Middle frontal gyrus (tissue), 1 donor: ENCODE measurements at regions not wholly inside any gene's neighbourhood (a gene's known extent, or its start where the extent isn't known, plus 50 kb on each side); places are given as distances from the start of the nearest gene placed in this dataset.
"Not testable (repeated sequence)": the region's sequence is repeated elsewhere in the genome, so short reads cannot be mapped to it uniquely, and the experiment has no call there.

Experiments used
- DNase-seq: peaks from one replicate; pipeline ENCODE4 v3.0.0-alpha.2; 2015; ENCODE audit warnings: low spot score; ENCODE audit errors: extremely low spot score

DNA sequence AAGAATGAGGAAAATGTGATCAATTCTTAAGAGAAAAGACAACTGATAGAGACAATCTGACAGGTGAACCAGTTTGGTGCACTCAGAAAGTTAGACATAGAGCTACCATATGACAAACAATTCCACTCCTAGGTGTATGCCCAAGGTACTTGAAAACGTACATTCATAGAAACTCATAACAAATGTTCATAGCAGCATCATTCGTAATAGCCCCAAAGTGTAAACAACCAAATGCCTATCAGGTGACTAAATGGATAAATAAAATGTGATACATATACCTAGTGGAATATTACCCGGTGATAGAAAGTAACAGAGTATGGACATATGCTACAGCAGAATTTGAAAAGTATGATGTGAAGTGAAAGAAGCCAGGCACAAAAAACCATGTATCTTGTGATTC is 149.3 kb upstream of the TRIB2 start:
- no peak for DNase-seq

DNA sequence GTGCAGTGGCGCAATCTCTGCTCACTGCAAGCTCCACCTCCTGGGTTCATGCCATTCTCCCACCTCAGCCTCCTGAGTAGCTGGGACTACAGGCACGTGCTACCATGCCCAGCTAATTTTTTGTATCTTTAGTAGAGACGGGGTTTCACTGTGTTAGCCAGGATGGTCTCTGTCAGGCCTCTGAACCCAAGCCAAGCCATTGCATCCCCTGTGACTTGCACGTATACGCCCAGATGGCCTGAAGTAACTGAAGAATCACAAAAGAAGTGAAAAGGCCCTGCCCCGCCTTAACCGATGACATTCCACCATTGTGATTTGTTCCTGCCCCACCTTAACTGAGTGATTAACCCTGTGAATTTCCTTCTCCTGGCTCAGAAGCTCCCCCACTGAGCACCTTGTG is 147.2 kb upstream of the TRIB2 start:
- DNase-seq: not testable (repeated sequence)

DNA sequence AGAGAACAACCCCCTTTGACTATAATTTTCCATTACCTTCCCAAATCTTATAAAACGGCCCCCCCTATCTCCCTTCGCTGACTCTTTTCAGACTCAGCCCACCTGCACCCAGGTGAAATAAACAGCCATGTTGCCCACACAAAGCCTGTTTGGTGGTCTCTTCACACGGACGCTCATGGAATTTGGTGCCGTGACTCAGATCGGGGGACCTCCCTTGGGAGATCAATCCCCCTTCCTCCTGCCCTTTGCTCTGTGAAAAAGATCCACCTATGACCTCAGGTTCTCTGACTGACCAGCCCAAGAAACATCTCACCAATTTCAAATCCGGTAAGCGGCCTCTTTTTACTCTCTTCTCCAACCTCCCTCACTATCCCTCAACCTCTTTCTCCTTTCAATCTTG is 146.8 kb upstream of the TRIB2 start:
- not testable (repeated sequence) for DNase-seq

DNA sequence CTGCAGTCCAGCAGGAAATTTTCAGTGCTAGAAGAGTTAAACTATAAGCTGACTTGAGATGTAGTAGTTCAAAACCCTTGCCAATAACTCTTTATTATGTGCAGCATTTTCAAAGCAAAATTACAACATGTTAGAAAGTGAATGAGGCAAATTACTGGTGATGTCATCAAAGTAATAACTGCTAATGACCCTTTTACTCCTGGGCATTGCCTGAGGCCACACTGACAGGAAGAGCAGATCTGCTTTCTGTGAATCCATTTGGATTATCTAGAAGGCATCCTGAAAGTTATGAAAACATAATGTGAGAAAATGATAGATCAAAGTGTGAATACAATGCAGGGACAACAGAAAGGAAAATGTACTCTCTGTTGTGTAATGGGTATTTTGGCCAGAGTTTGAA is 139.6 kb upstream of the TRIB2 start:
- no peak for DNase-seq

DNA sequence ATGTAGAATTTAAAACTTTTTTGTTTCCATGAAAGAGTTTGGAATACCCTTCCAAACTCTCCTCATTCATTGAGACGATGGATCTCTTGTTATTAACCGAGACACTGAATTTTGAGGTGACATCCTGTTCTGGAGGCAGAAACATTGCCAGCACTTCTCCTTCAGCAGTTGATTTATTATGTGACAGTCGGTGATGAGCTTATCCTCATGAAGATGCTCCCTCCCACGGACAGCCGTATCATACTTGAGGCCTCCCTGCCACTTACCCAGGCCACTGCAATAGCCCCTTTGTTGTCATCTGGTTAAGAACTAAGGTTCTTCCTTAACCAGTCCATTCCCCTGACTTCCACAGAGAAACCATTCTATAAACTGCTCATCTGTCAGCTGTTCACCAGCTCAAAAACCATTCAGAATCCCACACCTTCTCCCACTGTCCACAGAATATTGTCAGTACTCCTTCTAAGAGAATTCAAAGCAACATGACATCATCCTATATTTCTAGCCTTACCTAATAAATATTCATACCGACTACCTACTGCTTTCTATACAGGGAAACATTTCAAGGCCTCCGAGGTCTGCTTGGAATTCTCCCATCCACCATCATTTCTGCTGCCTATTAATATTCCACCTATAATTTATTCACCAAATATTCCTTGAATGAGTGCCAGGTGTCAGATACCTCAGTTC is 139.0 kb upstream of the TRIB2 start:
- DNase-seq: no peak

DNA sequence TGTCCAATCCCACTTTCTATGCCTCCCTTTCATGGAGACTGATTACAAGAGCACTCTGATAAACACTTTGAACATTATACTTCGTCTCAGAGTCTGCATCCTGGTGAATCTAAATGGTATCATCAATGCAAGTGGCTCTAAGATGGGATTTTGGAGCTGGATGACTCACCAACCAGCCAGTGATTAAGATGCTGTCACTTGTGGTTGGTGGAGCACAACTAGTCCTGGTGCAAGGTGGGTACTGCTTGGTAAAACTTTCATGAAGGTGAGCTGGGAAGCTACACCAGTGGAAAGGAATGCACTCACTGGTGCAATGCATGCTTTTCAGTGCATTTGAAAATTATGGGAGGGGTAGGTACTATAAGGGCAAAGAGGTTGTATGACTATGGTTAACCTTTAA is 137.7 kb upstream of the TRIB2 start:
- DNase-seq: no peak

DNA sequence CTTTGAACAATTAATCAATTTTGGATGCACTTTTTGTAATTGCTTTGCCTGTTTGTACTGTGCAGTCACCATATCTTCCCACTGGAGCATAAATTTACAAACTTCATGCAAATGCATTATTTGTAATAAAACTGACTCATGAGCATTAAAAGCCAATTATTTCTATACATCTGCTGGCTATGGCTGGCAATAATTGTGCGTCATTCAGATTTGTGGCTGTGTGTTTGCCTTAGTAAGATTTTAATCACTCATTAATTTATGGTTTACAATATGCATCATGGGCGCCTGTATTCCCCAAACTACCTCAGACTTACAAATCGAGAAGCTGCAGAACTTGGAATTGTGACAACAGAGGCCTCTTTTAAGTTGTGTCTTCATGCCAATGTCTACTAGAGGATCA is 132.4 kb upstream of the TRIB2 start:
- no peak for DNase-seq

DNA sequence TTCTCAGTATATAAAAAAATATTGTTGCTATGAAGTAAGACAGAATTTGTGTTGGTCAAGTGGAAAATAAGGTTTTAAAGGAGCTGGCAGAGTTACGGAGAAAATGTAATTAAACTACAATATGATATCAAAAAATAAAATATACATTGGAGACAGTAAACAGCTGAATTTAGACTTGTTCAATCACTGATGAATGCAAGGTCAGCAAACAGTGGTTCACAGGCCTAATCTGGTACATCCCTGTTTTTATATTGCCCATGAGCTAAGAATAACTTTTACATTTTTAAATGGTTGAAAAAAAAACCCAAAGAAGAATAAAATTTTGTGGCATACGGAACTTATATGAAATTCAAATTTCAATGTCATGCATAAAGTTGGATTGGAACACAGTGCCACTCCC is 131.0 kb upstream of the TRIB2 start:
- no peak for DNase-seq

DNA sequence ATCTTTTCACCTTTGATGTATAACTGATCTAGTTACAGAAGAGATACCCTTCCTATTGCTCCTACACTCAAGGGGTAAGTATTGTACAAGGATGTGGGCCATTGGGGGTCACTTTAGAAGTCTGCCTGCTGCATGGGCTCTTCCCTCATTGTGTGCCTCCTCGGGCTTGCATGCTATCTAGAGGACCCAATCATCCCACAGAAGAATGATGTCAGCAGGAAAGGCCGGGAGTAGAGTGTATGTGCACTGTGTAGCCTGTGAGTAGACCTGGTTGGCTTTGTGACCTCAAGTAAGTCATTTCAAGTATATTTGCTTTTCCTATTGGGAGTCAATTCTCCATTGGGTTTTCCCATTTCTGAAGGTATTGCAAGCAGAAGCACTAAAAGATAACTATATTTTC is 129.5 kb upstream of the TRIB2 start:
- no peak for DNase-seq

DNA sequence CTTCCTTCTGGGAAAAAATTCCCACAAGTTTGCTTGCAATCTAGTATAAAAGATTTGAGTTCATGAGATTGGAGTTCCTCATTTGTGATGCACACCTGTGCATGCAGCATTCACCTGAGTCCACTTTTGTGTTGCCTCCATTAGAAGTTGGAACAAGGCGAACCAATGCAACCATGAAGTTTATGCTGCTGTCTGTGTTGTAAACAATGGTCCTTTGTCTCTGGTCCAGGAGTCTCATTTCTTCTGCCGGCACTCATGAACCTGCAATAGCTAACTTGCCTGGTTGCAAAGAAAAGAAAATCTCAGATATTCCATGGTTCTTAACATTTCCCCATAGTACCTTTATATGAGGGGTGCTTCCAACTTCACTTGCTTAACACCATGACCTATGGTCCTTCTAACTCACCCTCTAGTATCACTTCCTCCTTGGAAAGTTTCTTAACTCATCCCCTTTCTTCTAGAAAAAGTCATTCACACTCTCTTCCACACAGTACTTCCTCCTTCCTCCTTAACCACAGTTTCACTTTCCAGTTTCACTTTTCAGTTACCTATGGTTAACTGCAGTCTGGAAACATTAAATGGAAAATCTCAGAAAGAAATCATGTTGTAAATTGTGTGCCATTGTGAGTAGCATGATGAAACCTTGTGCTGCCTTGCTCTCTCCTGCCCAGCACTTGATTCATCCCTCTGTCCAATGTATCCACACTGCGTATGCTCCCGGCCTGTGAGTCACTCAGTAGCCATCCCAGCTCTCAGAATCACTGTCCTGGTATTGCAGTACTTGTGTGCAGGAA is 128.8 kb upstream of the TRIB2 start:
- DNase-seq: no peak

DNA sequence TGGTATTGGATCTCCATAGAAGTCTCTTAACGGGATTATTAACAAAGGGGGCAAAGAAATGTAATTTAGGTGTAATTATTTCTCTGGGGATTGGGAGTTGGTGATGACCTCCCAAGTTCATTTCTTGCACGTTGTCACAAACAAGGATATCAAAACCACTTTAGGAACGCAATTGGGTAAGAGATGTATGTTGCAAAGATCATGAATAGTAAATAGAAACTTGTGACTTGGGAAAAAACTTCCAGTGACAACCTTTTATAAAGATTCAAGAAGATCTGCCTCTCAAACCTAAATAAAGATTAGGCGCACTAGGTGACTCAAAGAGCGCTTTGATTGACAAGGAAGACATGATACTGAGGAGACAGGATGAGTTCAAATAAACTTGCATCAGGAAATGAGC is 127.8 kb upstream of the TRIB2 start:
- DNase-seq: no peak

DNA sequence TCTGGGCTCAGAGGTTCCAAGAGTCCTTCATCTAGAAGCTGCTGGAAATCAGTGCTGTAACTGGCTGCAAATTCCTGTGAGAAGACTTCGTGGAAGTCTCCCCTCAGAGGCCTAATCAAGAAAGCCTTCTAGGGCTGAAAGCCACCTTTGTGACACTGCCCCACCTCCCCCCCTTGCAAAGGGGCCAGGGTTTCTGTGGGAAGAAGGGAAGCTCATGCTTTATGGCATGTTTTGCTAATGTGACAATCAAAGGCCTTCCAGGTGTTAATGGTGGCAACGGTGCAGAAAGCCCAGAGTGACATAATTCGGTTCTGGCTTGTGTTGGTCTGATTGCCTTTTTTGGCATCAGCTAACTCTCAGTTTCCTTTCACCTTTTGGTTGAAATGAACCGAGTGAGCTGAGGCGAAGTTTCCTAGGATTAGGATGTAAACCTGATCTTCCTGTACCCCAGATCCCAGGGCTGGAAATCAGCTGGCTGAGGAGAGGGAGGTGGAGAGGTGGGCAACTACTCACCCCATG is 126.9 kb upstream of the TRIB2 start:
- DNase-seq: no peak

DNA sequence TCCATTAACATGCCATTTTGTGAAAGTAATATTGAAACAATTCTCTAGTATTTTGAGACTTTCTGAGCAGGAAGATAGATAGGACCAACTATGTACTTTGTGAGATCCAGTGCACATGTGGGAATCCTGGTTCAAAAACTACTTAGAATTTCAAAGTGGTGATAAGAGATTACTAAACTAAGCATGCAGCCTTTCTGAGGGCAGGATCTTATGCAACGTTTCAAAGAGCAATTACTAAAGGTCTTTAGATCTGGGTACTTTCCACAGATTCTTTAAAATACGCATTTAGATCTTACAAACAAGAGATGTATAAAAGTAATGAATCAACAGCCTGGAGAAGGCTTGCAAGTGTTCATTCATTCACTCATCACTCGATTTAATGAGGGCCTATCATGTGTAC is 124.4 kb upstream of the TRIB2 start:
- no peak for DNase-seq

DNA sequence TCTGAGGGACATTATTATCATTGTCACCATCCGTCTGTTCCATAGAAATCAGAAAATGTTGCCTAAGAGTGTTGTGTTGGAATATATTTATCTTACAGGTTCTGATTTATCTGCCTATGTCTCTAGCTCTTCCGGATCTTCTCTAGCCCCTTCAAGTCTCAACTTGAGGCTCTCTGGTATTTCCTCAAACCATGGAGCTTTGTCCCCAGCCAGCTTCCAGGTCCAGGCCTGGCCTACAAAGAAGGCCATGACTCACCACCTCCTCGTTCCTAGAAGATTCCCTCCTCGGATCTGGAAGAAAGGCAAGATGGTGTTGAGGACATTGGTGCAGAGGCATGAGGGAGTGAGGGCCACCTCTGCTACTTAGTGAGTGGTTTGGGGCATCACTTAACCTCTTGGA is 122.1 kb upstream of the TRIB2 start:
- no peak for DNase-seq

DNA sequence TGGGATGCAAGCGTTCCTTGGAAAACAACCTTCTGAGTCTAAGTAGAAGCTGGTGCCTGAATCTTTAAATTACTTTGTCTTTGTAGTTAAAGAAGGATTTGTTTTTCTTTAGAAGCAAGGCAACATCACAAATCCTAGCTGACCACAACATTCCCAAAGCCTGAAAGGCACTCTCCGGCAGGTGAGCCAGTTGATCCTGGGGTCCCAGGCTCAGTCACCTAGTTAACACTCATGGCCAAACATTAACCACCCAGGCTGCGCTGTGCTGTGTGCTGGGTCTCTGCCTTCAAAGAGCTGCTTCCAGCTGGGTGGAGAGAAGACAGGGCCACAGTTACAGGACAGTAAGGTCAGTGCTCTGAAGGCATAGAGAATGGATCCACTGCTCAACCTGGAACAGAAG is 120.0 kb upstream of the TRIB2 start:
- DNase-seq: no peak

DNA sequence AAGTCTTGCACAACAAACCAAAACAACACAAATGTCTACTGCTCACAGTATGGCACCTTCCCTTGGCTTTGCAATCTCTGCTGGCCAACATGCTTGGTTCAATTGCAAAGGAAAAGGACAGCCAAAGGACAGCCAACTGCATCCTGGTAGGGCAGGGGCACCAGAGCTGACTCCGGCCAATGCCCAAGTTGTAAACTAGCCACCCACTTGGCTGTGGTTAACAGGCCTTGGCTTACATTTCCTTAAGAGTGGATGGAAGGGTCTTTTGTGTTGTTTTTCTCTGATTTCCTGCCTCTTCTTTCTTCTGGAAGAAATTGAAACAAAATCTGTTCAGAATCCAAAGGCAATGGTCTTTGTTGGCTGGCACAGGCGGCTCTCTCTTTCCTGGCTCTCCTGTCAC is 119.1 kb upstream of the TRIB2 start:
- DNase-seq: no peak

DNA sequence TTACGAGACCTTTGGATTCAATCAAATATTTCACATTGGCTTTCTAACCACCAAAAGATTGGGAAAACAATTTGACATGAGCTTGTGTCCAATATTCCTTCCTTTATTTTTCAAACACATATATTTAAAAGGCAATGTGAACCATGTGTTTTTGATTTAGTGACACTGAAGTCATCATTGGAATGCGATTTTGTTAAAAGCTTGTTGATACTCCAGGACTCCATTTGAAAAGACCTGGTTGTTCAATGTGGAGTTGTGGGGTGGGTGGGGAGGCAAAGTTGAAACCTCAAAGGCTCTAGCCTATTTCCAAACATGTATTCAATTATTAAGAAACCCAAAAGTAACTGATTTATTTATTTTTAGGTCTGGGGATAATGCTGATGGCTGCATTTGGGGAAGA is 114.1 kb upstream of the TRIB2 start:
- no peak for DNase-seq

DNA sequence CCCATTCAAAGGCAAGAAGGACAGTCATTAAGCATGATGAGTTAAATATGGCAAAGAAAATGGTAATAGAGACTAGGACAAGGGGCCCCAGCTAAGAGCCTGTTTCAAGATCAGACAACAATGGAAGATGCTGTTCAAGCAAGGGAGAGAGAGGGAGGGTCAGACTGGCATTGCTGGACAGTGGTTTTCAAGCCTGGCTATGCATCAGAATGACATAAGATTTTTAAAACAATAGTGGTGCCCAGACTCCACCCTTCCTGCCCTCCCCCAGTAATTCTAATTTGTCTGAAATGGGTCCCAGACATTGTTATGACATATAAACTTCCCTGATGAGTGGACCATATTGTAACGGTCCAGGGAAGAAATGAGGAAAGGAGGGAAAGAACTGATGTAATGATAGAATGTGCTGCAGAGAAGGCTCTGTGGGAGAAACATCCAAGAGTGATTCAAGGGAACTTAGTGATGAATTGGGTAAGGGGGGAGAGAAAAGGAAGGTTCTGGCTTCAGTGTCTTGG is 112.9 kb upstream of the TRIB2 start:
- DNase-seq: no peak

DNA sequence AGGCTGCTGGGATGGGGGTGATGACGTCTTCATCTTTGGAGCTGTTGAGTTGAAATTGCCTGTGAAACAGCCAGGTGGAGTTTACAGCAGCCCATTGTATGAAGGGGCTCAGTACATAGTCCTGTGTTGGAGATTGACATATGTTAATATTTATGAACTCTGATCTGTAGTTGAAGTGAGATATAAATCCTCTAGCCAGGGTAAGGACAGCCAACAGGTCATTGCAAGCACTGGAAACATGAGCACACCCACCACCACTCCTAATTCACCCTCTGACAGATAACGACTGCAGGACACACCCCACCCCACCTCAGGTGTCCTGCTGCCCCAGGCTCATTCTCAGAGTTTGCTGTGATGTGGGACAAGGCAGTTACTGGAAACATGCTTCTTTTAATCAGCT is 112.4 kb upstream of the TRIB2 start:
- DNase-seq: no peak

DNA sequence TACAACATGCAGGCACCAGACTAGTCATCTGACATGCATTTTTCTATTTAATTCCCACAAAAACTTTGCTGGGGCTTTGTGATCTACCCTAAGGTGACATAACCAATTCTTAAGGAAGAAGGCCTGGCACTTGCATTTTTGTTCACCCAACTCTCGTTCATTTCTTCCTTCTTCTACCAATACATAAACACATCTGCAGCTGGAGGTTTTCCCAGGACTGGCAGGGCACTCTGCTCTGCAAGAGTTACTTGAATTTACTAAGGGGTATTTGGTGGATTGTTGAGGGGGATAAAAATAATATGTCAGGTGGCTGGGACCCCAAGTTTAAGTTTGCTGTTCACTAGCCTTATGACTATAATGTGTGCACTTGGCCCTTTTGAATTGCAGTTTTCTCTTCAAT is 111.4 kb upstream of the TRIB2 start:
- no peak for DNase-seq

DNA sequence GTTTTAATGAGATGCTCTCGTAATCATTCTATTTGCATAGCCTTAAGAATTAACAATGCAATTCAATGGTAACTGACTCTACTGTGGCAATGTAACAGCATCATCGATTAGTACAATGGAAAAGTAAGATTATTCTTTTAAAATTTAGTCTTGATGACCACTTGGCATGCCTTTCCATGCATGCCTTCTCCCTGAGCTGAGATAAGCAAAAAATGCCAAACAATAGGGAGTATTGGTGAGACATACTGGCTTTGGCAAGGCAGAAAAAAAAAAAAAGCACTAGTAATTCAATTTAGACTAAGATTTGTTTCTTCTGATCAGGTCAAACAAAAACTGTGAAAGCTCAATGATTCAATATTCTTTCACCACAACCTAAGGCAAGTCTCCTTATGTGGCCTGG is 110.8 kb upstream of the TRIB2 start:
- no peak for DNase-seq

DNA sequence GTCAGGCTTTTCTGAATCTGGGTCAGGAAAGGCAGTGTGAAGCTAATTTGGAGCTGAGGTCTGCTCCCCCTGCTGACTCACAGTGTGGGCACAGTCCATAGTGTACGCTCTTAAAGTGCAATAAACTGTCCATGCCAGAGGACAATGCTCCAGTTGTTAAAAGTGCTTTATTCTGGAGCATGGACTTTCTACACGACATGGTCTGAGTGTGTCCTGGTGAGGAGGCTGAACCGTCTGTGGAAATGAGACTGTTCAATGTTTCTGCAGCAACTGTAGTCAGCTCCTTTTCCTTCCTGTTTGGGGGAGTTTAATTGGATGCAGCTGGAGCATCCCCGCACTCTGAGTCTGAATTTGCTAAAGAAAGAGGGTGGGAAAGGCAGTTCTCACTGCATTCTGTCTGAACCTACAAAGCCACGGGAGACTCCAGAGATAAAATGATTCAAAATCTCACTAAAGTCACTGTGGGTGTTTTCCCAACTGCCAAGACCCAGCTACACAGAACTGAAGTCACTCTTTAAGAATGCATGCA is 110.2 kb upstream of the TRIB2 start:
- no peak for DNase-seq

DNA sequence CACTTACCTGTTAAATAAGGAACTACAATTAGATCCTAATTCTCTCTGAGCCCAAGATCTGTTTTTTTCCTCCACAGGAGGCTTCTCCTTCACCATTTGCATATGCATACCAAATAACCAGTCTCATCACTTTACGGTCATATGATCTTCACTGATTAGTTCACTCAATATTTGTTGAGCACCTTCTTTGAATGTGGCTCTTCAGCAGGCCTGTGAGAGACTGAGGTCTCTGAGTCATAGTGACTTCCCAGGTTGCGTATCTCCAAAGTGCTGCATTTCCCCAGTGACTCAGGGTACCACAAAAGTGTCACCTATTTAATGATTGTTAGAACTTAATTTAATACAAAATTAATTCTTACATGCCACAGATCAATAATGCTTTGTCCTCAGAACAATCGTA is 108.8 kb upstream of the TRIB2 start:
- no peak for DNase-seq
